Neural cell (in vitro differentiated cells): ENCODE measurements at regions not wholly inside any gene's neighbourhood (a gene's known extent, or its start where the extent isn't known, plus 50 kb on each side); places are given as distances from the start of the nearest gene placed in this dataset.

Experiments
- H2AFZ ChIP-seq: fragments of 200-600, 300-800 bp; sonication (generic), shearing (Covaris generic); 2 replicates; pipeline ENCODE4 v1.6.0; 2014; ENCODE audit warnings: low read depth, mild to moderate bottlenecking, antibody characterized with exemption, low read length, moderate library complexity
- H3F3A ChIP-seq: fragments of 200-600 bp; shearing (Covaris generic); 2 replicates; pipeline ENCODE4 v1.6.1; 2016; ENCODE audit warnings: mild to moderate bottlenecking, moderate library complexity, mixed read lengths, antibody characterized with exemption, low read length; ENCODE audit not compliant: insufficient read depth, poor library complexity, severe bottlenecking
- H3K27ac ChIP-seq: fragments of 200-600, 300-800 bp; sonication (generic), shearing (Covaris generic); 2 replicates; pipeline ENCODE4 v1.5.1; 2014; ENCODE audit warnings: mild to moderate bottlenecking, low read length, moderate library complexity
- H3K27me3 ChIP-seq: fragments of 300-800, 200-600 bp; sonication (generic), shearing (Covaris generic); 2 replicates; pipeline ENCODE4 v1.6.0; 2014; ENCODE audit warnings: mild to moderate bottlenecking, low read depth, low read length, moderate library complexity; ENCODE audit not compliant: insufficient read depth
- H3K36me3 ChIP-seq: fragments of 300-800, 200-600 bp; sonication (generic), shearing (Covaris generic); 2 replicates; pipeline ENCODE4 v1.5.1; 2014; ENCODE audit warnings: mild to moderate bottlenecking, antibody characterized with exemption, low read length, moderate library complexity; ENCODE audit not compliant: insufficient read depth
- H3K4me2 ChIP-seq: fragments of 300-800, 200-600 bp; sonication (generic), shearing (Covaris generic); 2 replicates; pipeline ENCODE4 v1.6.0; 2014; ENCODE audit warnings: mild to moderate bottlenecking, low read length
- H3K4me3 ChIP-seq: fragments of 300-800, 200-600 bp; sonication (generic), shearing (Covaris generic); 2 replicates; pipeline ENCODE4 v1.5.1; 2014; ENCODE audit warnings: mild to moderate bottlenecking, low read length, moderate library complexity
- H3K79me2 ChIP-seq: fragments of 200-600 bp; shearing (Covaris generic); replicated peaks from 2 replicates; pipeline ENCODE4 v1.6.0; 2014; ENCODE audit warnings: mild to moderate bottlenecking, low read length, moderate library complexity; ENCODE audit not compliant: insufficient read depth
- H3K9ac ChIP-seq: fragments of 300-800, 200-600 bp; sonication (generic), shearing (Covaris generic); 2 replicates; pipeline ENCODE4 v1.6.1; 2016; ENCODE audit warnings: mild to moderate bottlenecking, low read length, mixed read lengths
- H3K9me2 ChIP-seq: fragments of 200-600 bp; shearing (Covaris generic); 2 replicates; pipeline ENCODE4 v1.6.1; 2016; ENCODE audit warnings: mild to moderate bottlenecking, low read length, mixed read lengths; ENCODE audit not compliant: insufficient read depth
- H3K9me3 ChIP-seq: fragments of 200-600, 300-800 bp; sonication (generic), shearing (Covaris generic); 2 replicates; pipeline ENCODE4 v1.6.1; 2016; ENCODE audit warnings: mild to moderate bottlenecking, mixed run types, low read length, moderate library complexity, mixed read lengths
- H4K20me1 ChIP-seq: fragments of 200-600 bp; shearing (Covaris generic); 2 replicates; pipeline ENCODE4 v1.6.1; 2016; ENCODE audit warnings: mild to moderate bottlenecking, mixed run types; ENCODE audit not compliant: insufficient read depth
- EP300 ChIP-seq: fragments of 450-650 bp; conservative IDR thresholded peaks from 2 replicates; pipeline ENCODE4 v1.6.1; 2014; ENCODE audit warnings: antibody characterized with exemption, mild to moderate bottlenecking, moderate library complexity; ENCODE audit not compliant: poor library complexity, severe bottlenecking
- EZH2 ChIP-seq: fragments of 200-600, 300-800 bp; shearing (Covaris generic), sonication (generic); IDR thresholded peaks from 2 replicates; pipeline ENCODE4 v1.6.1; 2014; ENCODE audit warnings: antibody characterized with exemption, low read length, borderline replicate concordance, mild to moderate bottlenecking; ENCODE audit not compliant: insufficient read depth, poor library complexity, severe bottlenecking
- MXI1 ChIP-seq: fragments of 450-650 bp; conservative IDR thresholded peaks from 2 replicates; pipeline ENCODE4 v1.6.1; 2014; ENCODE audit warnings: antibody characterized with exemption, mild to moderate bottlenecking; ENCODE audit not compliant: poor library complexity, severe bottlenecking
- POLR2AphosphoS5 ChIP-seq: IDR thresholded peaks from 2 replicates; pipeline ENCODE4 v1.6.1; 2012
- RAD21 ChIP-seq: fragments of 450-650 bp; conservative IDR thresholded peaks from 2 replicates; pipeline ENCODE4 v1.6.1; 2014; ENCODE audit warnings: antibody characterized with exemption, mild to moderate bottlenecking, moderate library complexity
- SMC3 ChIP-seq: fragments of 450-650 bp; conservative IDR thresholded peaks from 2 replicates; pipeline ENCODE4 v1.6.1; 2014; ENCODE audit warnings: antibody characterized with exemption, mild to moderate bottlenecking, moderate library complexity; ENCODE audit not compliant: poor library complexity
- TAF1 ChIP-seq: IDR thresholded peaks from 2 replicates; pipeline ENCODE4 v1.6.1; 2012; ENCODE audit warnings: low read depth
- TF ChIP-seq, protein P1 (sequence below): IDR thresholded peaks from 2 replicates; pipeline ENCODE4 v1.6.1; 2012; ENCODE audit warnings: borderline replicate concordance
- TF ChIP-seq, protein P2 (sequence below): fragments of 450-650 bp; IDR thresholded peaks from 2 replicates; pipeline ENCODE4 v1.5.1; 2014; ENCODE audit warnings: antibody characterized with exemption, mild to moderate bottlenecking, moderate library complexity; ENCODE audit not compliant: poor library complexity, severe bottlenecking

GRCh38 chr2:144304202-144304601, 215.7 kb downstream of the ZEB2 start:
- H3F3A ChIP-seq: no peaks in the 10 kb centered on the region
- TF ChIP-seq SMC3 (no peak), POLR2AphosphoS5 (no peak), MXI1 (no peak), EP300 (no peak), EZH2 (no peak), TAF1 (no peak), RAD21 (no peak)
- TF ChIP-seq, protein P1, sequence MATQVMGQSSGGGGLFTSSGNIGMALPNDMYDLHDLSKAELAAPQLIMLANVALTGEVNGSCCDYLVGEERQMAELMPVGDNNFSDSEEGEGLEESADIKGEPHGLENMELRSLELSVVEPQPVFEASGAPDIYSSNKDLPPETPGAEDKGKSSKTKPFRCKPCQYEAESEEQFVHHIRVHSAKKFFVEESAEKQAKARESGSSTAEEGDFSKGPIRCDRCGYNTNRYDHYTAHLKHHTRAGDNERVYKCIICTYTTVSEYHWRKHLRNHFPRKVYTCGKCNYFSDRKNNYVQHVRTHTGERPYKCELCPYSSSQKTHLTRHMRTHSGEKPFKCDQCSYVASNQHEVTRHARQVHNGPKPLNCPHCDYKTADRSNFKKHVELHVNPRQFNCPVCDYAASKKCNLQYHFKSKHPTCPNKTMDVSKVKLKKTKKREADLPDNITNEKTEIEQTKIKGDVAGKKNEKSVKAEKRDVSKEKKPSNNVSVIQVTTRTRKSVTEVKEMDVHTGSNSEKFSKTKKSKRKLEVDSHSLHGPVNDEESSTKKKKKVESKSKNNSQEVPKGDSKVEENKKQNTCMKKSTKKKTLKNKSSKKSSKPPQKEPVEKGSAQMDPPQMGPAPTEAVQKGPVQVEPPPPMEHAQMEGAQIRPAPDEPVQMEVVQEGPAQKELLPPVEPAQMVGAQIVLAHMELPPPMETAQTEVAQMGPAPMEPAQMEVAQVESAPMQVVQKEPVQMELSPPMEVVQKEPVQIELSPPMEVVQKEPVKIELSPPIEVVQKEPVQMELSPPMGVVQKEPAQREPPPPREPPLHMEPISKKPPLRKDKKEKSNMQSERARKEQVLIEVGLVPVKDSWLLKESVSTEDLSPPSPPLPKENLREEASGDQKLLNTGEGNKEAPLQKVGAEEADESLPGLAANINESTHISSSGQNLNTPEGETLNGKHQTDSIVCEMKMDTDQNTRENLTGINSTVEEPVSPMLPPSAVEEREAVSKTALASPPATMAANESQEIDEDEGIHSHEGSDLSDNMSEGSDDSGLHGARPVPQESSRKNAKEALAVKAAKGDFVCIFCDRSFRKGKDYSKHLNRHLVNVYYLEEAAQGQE: no peak
- TF ChIP-seq, protein P2, sequence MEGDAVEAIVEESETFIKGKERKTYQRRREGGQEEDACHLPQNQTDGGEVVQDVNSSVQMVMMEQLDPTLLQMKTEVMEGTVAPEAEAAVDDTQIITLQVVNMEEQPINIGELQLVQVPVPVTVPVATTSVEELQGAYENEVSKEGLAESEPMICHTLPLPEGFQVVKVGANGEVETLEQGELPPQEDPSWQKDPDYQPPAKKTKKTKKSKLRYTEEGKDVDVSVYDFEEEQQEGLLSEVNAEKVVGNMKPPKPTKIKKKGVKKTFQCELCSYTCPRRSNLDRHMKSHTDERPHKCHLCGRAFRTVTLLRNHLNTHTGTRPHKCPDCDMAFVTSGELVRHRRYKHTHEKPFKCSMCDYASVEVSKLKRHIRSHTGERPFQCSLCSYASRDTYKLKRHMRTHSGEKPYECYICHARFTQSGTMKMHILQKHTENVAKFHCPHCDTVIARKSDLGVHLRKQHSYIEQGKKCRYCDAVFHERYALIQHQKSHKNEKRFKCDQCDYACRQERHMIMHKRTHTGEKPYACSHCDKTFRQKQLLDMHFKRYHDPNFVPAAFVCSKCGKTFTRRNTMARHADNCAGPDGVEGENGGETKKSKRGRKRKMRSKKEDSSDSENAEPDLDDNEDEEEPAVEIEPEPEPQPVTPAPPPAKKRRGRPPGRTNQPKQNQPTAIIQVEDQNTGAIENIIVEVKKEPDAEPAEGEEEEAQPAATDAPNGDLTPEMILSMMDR: no peak
- H3K79me2 ChIP-seq: no peaks in the 10 kb centered on the region
- H3K36me3 ChIP-seq: no peaks in the 10 kb centered on the region
- no peaks in the 10 kb centered on the region for H3K9me2 ChIP-seq
- no peak overlapping the region for H3K4me3 ChIP-seq
- no peak overlapping the region for H3K4me2 ChIP-seq
- no peaks in the 10 kb centered on the region for H4K20me1 ChIP-seq
- H3K27me3 ChIP-seq: no peaks in the 10 kb centered on the region
- H3K9me3 ChIP-seq: no peaks in the 10 kb centered on the region
- no peak overlapping the region for H3K27ac ChIP-seq
- no peak overlapping the region for H2AFZ ChIP-seq
- H3K9ac ChIP-seq: no peak overlapping the region

DNA sequence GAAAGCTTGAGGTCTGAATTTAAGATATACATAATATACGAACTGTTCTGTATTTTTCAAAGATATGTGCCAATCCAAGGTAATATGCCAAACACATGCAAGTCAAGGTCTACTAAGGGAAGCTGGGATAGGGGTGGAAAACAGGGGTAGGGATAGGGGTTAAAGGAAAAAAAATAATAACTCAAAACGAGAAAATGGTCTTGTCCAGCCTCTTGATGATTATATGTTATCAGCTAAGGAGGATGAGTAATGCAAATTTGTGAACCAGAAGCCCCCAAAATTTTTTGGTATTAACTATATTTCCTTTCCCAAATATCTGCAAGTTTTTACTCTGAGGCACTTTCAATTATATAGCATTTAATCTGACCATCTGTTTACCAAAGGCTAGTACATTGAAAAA, 219.3 kb downstream of the ZEB2 start:
- Histone ChIP-seq H3K4me2 (no peak overlapping the region), H3K9me3 (no peaks in the 10 kb centered on the region), H3F3A (no peaks in the 10 kb centered on the region), H3K9ac (no peak overlapping the region), H3K27ac (no peak overlapping the region), H3K27me3 (no peaks in the 10 kb centered on the region), H3K4me3 (no peak overlapping the region), H3K79me2 (no peaks in the 10 kb centered on the region), H4K20me1 (no peaks in the 10 kb centered on the region), H3K36me3 (no peaks in the 10 kb centered on the region), H2AFZ (no peak overlapping the region), H3K9me2 (no peaks in the 10 kb centered on the region)
- TF ChIP-seq, protein P2: no peak
- TF ChIP-seq, protein P1: no peak
- no peak for TF ChIP-seq EZH2
- no peak for TF ChIP-seq RAD21
- no peak for TF ChIP-seq EP300
- TF ChIP-seq POLR2AphosphoS5: no peak
- no peak for TF ChIP-seq MXI1
- TF ChIP-seq SMC3: no peak
- TF ChIP-seq TAF1: no peak
